ENCODE measurements at regions not wholly inside any gene's neighbourhood (a gene's known extent, or its start where the extent isn't known, plus 50 kb on each side); places are given as distances from the start of the nearest gene placed in this dataset.

GRCh38 chr18:41199212-41199611, 755.8 kb upstream of the PIK3C3 start:
- DNase-seq, result no peak

GRCh38 chr18:41197967-41198366, 757.1 kb upstream of the PIK3C3 start:
- DNase-seq, result no peak

DNA sequence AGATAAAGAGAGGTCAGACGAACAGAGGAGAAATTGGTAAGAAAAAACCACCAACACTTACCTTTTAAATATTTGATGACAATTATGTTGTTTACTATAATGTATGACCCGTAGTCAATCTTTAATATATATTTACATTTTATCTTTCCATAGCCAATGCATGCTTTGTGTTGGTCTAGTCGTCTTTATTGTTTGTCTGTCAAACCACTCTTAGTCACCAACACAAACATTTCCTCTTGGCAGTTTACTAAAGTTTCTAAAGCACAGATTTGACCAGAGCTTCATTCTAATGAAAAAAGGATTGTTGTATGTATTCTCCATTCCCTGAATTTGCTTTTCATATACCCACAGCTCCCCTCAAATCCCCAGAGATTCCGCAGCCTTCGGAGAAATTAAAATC, 784.7 kb upstream of the PIK3C3 start:
- no peak for DNase-seq

GRCh38 chr18:41165625-41166024, 789.4 kb upstream of the PIK3C3 start:
- DNase-seq, result no peak

GRCh38 chr18:41162781-41163180, 792.3 kb upstream of the PIK3C3 start:
- no peak for DNase-seq

DNA sequence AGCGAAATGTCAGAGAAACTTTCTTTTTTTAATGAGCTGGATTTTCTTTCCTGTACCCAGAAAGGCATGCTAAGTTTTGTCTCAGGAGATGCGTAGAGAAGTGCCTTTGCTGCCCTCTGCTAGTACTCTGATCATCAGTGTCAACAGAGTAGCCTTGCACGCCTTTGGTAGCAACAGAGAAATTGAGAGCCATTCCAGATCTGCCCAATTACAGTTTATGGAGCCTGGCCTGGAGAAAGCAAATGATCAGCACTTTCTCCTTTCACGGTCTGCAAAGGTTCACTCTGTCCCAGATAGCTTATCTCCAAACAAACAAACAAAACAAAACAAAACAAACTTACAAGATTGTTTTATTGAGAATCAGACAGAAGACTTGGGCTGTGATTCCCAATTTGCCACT, 792.8 kb upstream of the PIK3C3 start:
- no peak for DNase-seq

DNA sequence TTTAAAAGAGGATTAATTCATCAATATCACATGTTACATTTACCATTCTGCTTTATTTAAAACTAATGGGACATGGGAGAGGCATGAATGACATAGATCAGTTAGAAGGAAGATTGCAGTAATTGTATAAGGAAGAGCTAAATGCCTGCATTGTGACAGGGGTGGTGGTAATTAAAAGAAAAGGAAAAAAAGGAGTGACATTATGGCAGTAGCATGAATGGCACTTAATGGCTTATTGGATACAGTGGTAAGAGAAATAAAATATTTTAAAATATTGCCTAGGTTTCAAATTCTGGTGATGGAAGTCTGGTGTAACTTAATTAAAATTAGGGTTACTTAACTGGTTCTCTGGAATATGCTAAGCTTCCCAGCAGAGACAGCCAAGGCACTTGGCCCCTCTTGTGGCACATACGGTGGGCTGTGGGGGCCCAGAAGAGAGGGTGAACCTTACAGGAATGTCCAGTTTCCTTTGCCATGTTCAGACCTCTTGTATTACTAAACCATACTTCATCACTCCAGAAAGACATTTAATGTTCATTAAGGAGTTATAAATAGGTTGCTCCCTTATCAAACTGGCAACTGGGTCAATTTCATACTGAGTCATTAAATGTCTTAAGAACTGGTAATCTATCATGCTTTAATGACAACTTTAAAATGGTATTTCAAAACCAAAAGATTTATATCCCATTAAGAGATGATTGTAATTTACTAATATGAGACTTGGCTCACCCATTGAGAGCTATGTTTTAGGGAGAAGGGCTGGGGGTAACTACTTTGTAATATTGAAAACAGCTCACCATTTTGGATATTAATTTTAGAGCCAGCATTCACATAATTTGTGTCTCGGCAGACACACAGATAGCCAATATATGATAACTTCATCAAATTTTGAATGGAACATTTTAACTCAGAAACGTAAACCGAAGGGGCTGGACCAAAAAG, 798.9 kb upstream of the PIK3C3 start:
- no peak for DNase-seq

GRCh38 chr18:41155025-41155424, 800.0 kb upstream of the PIK3C3 start:
- DNase-seq, result no peak

DNA sequence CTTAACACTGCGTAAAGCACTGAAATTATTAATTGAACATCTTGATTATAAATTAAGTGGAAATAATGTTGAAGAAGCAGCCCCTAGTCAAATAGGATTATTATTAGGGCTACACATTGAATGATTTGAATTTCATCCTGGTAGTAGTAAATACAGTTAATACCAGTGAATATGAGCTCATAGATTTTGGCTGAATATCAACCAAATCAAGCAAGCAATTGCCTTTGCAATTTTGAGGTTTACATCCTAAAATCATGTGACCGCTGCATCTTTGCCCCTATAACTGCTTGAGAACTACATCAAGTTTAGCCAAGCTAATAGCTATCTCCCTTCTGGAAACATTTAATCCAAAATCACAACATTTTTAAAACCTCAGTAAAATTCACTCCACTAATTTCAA, 801.2 kb upstream of the PIK3C3 start:
- no peak for DNase-seq

DNA sequence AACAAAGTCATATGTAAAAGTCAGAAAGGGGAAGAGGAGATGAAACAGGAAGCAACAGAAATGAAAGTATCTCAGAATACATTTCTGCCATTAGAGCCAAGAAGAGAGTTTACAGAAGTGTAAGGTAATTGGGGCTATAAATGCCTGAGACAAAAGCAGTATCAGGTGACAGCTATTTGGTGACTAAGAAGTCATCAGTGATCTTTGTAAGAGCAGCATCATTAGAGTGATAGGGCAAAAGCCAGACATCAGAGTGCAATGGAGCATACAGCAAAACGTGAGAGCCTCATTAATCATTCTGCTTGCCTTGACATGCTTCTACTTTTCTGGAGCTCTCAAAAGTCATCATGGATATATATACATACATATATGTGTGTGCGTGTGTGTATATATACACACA, 804.7 kb upstream of the PIK3C3 start:
- no peak for DNase-seq

- no peak for DNase-seq
Measured at GRCh38 chr18:41146301-41146700, 808.7 kb upstream of the PIK3C3 start.

DNA sequence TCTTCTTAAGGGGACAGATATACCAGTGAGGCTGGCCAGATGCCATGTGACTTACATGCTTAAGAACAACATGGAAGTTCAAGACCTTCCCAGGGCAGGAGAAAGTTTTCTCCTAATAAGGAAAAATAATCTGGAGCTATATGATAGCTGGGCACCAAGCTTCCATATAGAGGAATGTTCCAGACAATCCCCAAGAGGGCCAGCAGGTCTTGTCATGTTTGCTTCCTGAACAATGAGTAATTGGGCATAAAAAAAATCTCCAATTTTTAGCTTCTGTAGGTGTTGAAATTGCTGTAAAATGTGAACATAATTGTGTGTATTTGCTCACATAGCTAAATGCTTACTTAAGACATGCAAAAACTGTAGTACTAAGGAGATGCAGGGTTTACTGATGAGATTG, 809.5 kb upstream of the PIK3C3 start:
- DNase-seq, result no peak

- no peak for DNase-seq
Measured at GRCh38 chr18:41144441-41144840, 810.6 kb upstream of the PIK3C3 start.

GRCh38 chr18:41140506-41140905, 814.5 kb upstream of the PIK3C3 start:
- DNase-seq, result no peak

- no peak for DNase-seq
Measured at GRCh38 chr18:41135146-41135545, 819.9 kb upstream of the PIK3C3 start.

GRCh38 chr18:41134426-41134825, 820.6 kb upstream of the PIK3C3 start:
- DNase-seq, result no peak

GRCh38 chr18:41131050-41131449, 824.0 kb upstream of the PIK3C3 start:
- no peak for DNase-seq

DNA sequence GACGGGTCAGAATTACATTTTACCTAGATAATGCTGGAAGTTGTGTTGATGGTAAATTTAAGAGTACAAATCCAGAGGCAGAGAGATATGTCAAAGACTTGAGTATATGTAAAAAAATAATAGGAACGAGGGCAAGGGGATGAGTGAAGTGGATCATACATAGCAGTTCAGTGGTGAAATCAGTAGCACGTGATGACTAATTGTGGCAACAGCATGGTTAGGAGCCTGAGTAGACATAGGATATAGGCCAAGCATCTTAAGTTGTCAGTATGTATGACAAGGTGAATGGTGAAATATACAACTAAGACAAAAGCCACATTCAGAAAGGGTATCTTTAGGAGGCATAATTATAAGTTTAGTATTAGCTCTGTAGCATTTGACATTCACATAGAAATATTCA, 826.5 kb upstream of the PIK3C3 start:
- DNase-seq, result no peak

GRCh38 chr18:41128126-41128525, 826.9 kb upstream of the PIK3C3 start:
- DNase-seq, result no peak

GRCh38 chr18:41126541-41127235, 828.3 kb upstream of the PIK3C3 start:
- no peak for DNase-seq

- DNase-seq, result no peak
Measured at GRCh38 chr18:41121116-41121826, 833.8 kb upstream of the PIK3C3 start.

GRCh38 chr18:41119031-41119430, 836.0 kb upstream of the PIK3C3 start:
- DNase-seq, result no peak

- no peak for DNase-seq
Measured at GRCh38 chr18:41113885-41114482, 841.0 kb upstream of the PIK3C3 start.

Measured in CD4-positive, alpha-beta T cell treated with Interleukin-17A for 1 hour (primary cell).